Activated CD4-positive, alpha-beta T cell treated with anti-CD3 and anti-CD28 coated beads for 4 hours (primary cell): ENCODE measurements at regions not wholly inside any gene's neighbourhood (a gene's known extent, or its start where the extent isn't known, plus 50 kb on each side); places are given as distances from the start of the nearest gene placed in this dataset.

ENCODE experiments used
- DNase-seq, 2 donors: peaks; one replicate each; pipeline ENCODE4 v3.0.0-alpha.2; 2020

- peak; percentile 9 to 15 for DNase-seq
Observed at GRCh38 chr16:86664522-86665318, 86.4 kb downstream of the FOXL1 start.

- no peak for DNase-seq
Observed at GRCh38 chr16:86665319-86665675, 86.9 kb downstream of the FOXL1 start.

- DNase-seq = no peak
Observed at GRCh38 chr16:86665929-86666328, 87.6 kb downstream of the FOXL1 start.

- no peak for DNase-seq
Observed at GRCh38 chr16:86667035-86667434, 88.7 kb downstream of the FOXL1 start.

- DNase-seq = no peak
Observed at GRCh38 chr16:86668136-86668910, 90.0 kb downstream of the FOXL1 start.

- no peak for DNase-seq
Observed at GRCh38 chr16:86669285-86669805, 91.0 kb downstream of the FOXL1 start.

- DNase-seq = no peak
Observed at GRCh38 chr16:86669937-86670749, 91.8 kb downstream of the FOXL1 start.

GRCh38 chr16:86670750-86671234 lies 92.4 kb downstream of the FOXL1 start:
- no peak for DNase-seq

GRCh38 chr16:86671486-86672178 lies 93.3 kb downstream of the FOXL1 start:
- DNase-seq = no peak

- DNase-seq = no peak
Observed at GRCh38 chr16:86672179-86672863, 94.0 kb downstream of the FOXL1 start.

- DNase-seq = no peak
Observed at GRCh38 chr16:86673090-86673955, 95.0 kb downstream of the FOXL1 start.

GRCh38 chr16:86673956-86674453 lies 95.7 kb downstream of the FOXL1 start:
- no peak for DNase-seq

- DNase-seq = no peak
Observed at GRCh38 chr16:86676254-86676670, 97.9 kb downstream of the FOXL1 start.

GRCh38 chr16:86679490-86679889 lies 101.1 kb downstream of the FOXL1 start:
- DNase-seq = no peak

GRCh38 chr16:86680162-86680561 lies 101.8 kb downstream of the FOXL1 start:
- no peak for DNase-seq

- DNase-seq = no peak
Observed at GRCh38 chr16:86680661-86681030, 102.3 kb downstream of the FOXL1 start.

GRCh38 chr16:86681031-86681756 lies 102.8 kb downstream of the FOXL1 start:
- DNase-seq = no peak

GRCh38 chr16:86681757-86682106 lies 103.4 kb downstream of the FOXL1 start:
- no peak for DNase-seq

GRCh38 chr16:86682219-86682904 lies 104.0 kb downstream of the FOXL1 start:
- no peak for DNase-seq
